Iris pigment epithelial cell (primary cell): ENCODE measurements at regions not wholly inside any gene's neighbourhood (a gene's known extent, or its start where the extent isn't known, plus 50 kb on each side); places are given as distances from the start of the nearest gene placed in this dataset.

Source experiments
- DNase-seq: peaks from one replicate; pipeline ENCODE4 v3.0.0-alpha.2; 2011; ENCODE audit warnings: low read depth

- no peak for DNase-seq
Observed at GRCh38 chr10:28058746-28059145, 59.9 kb upstream of the ODAD2 start.

DNA sequence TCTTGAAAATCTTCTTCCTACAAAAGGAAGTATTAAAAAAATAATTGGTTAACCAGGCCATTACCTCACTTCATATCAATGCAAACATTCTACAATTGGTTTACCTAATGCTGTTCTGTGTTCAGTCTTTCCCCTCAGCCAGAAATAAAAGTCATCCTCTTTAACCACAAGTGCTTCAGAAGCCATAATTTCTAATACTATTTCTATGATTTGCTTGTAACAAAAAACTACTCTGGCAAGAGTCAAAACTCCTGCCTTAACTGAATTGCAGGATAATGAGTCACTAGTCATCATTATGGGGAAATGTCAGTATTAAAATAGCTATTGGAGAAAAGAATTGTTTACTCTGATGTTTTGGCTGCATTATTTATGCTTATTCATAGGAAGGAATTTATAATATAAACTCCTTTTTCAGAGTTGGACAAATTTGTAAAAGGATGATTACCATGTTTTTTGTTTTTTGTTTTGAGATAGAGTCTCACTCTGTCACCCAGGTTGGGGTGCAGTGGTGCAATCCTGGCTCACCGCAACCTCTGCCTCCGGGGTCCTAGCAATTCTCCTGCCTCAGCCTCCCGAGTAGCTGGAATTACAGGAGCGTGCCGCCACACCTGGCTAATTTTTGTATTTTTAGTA, 55.5 kb upstream of the ODAD2 start:
- DNase-seq: peak; percentile 97

DNA sequence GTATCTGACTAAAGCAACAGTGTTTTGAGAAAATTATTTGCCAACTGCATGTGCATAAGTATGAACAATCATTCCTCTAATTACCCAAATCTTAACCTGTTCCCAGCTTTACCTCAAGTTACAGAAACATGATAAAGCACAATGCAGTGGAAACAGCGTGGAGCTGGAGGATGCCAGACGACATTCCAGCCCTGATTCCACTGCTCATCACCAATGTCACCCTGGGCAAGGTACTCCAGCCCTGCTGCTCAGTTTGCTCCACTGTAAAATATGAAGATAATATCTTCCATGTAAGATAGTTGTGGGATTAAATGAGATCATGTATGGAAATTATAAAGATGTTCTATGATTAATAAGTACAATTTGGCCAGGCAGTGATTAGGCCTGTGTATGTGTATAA, 50.4 kb upstream of the ODAD2 start:
- DNase-seq: no peak
